C4-2B (cell line): ENCODE measurements at regions not wholly inside any gene's neighbourhood (a gene's known extent, or its start where the extent isn't known, plus 50 kb on each side); places are given as distances from the start of the nearest gene placed in this dataset.

Experiments
- H3K27ac ChIP-seq: fragments of 450-650 bp; 2 replicates; pipeline ENCODE4 v1.5.1; 2017
- CTCF ChIP-seq: fragments of 450-650 bp; conservative IDR thresholded peaks from 2 replicates; pipeline ENCODE4 v1.5.1; 2017; ENCODE audit warnings: mild to moderate bottlenecking
- ZFX ChIP-seq: fragments of 450-650 bp; IDR thresholded peaks from 2 replicates; pipeline ENCODE4 v1.6.1; 2017

GRCh38 chr5:34485768-34486030 lies 170.4 kb upstream of the RAI14 start:
- no peak for TF ChIP-seq CTCF
- no peak for TF ChIP-seq ZFX
- H3K27ac ChIP-seq, result no peak overlapping the region

- no peak overlapping the region; the same call in 1 of the 2 replicates for H3K27ac ChIP-seq
- no peak for TF ChIP-seq ZFX
- TF ChIP-seq CTCF, result peak; percentile 93
Observed at GRCh38 chr5:34486160-34486848, 169.8 kb upstream of the RAI14 start.

GRCh38 chr5:34486849-34487158 lies 169.3 kb upstream of the RAI14 start:
- peak overlapping the region; percentile 55; the same call in 1 of the 2 replicates for H3K27ac ChIP-seq
- TF ChIP-seq CTCF (no peak), ZFX (no peak)

GRCh38 chr5:34487159-34487879 lies 168.8 kb upstream of the RAI14 start:
- TF ChIP-seq CTCF (no peak), ZFX (no peak)
- peak overlapping the region; percentile 55; the same call in 1 of the 2 replicates for H3K27ac ChIP-seq

GRCh38 chr5:34487956-34488355 lies 168.2 kb upstream of the RAI14 start:
- TF ChIP-seq ZFX (no peak), CTCF (no peak)
- H3K27ac ChIP-seq, result peak overlapping the region; percentile 55; the same call in 1 of the 2 replicates

- peak overlapping the region; percentile 25 for H3K27ac ChIP-seq
- TF ChIP-seq CTCF (no peak), ZFX (no peak)
Observed at GRCh38 chr5:34488984-34489383, 167.1 kb upstream of the RAI14 start.

- H3K27ac ChIP-seq, result no peak overlapping the region
- TF ChIP-seq ZFX (no peak), CTCF (no peak)
Observed at GRCh38 chr5:34490506-34491250, 165.4 kb upstream of the RAI14 start.
